ENCODE measurements at regions not wholly inside any gene's neighbourhood (a gene's known extent, or its start where the extent isn't known, plus 50 kb on each side); places are given as distances from the start of the nearest gene placed in this dataset.
"Not testable (repeated sequence)": the region's sequence is repeated elsewhere in the genome, so short reads cannot be mapped to it uniquely, and the experiment has no call there.

GRCh38 chr14:45716572-45716971, 463.6 kb upstream of the MIS18BP1 start:
- no peak for DNase-seq (ENCODE audit: low spot score)

GRCh38 chr14:45715946-45716345, 462.9 kb upstream of the MIS18BP1 start:
- DNase-seq (ENCODE audit: low spot score) = no peak

- DNase-seq (ENCODE audit: low spot score) = no peak
Observed at GRCh38 chr14:45709541-45709940, 456.5 kb upstream of the MIS18BP1 start.

- no peak for DNase-seq (ENCODE audit: low spot score)
Observed at GRCh38 chr14:45705940-45706534, 453.0 kb upstream of the MIS18BP1 start.

- no peak for DNase-seq (ENCODE audit: low spot score)
Observed at GRCh38 chr14:45699471-45699870, 446.5 kb upstream of the MIS18BP1 start.

GRCh38 chr14:45698462-45699134, 445.6 kb upstream of the MIS18BP1 start:
- no peak for DNase-seq (ENCODE audit: low spot score)

- no peak for DNase-seq (ENCODE audit: low spot score)
Observed at GRCh38 chr14:45686771-45687170, 433.8 kb upstream of the MIS18BP1 start.

- no peak for DNase-seq (ENCODE audit: low spot score)
Observed at GRCh38 chr14:45680531-45680930, 427.5 kb upstream of the MIS18BP1 start.

- no peak for DNase-seq (ENCODE audit: low spot score)
Observed at GRCh38 chr14:45679853-45680252, 426.9 kb upstream of the MIS18BP1 start.

GRCh38 chr14:45678163-45678562, 425.2 kb upstream of the MIS18BP1 start:
- DNase-seq (ENCODE audit: low spot score) = no peak

GRCh38 chr14:45673420-45673819, 420.4 kb upstream of the MIS18BP1 start:
- DNase-seq (ENCODE audit: low spot score) = no peak

GRCh38 chr14:45664668-45665356, 411.8 kb upstream of the MIS18BP1 start:
- DNase-seq (ENCODE audit: low spot score) = no peak

- DNase-seq (ENCODE audit: low spot score) = no peak
Observed at GRCh38 chr14:45658917-45659299, 405.9 kb upstream of the MIS18BP1 start.

GRCh38 chr14:45658226-45658916, 405.4 kb upstream of the MIS18BP1 start:
- no peak for DNase-seq (ENCODE audit: low spot score)

GRCh38 chr14:45651890-45652289, 398.9 kb upstream of the MIS18BP1 start:
- no peak for DNase-seq (ENCODE audit: low spot score)

- DNase-seq (ENCODE audit: low spot score) = no peak
Observed at GRCh38 chr14:45650754-45651153, 397.8 kb upstream of the MIS18BP1 start.

GRCh38 chr14:45649051-45649450, 396.0 kb upstream of the MIS18BP1 start:
- no peak for DNase-seq (ENCODE audit: low spot score)

GRCh38 chr14:45641541-45641940, 388.5 kb upstream of the MIS18BP1 start:
- DNase-seq (ENCODE audit: low spot score) = no peak

- not testable (repeated sequence) for DNase-seq (ENCODE audit: low spot score)
Observed at GRCh38 chr14:45634651-45635441, 381.8 kb upstream of the MIS18BP1 start.

GRCh38 chr14:45633220-45633984, 380.4 kb upstream of the MIS18BP1 start:
- DNase-seq (ENCODE audit: low spot score) = no peak

- DNase-seq (ENCODE audit: low spot score) = no peak
Observed at GRCh38 chr14:45621731-45622130, 368.7 kb upstream of the MIS18BP1 start.
